Kidney (tissue), 13 donors: ENCODE measurements at regions not wholly inside any gene's neighbourhood (a gene's known extent, or its start where the extent isn't known, plus 50 kb on each side); places are given as distances from the start of the nearest gene placed in this dataset.

ENCODE experiments used
- DNase-seq, 5 donors: peaks; one replicate each; pipeline ENCODE4 v3.0.0-alpha.2; 2013 to 2020
- FAIRE-seq: peaks from 2 replicates; lab custom pipeline; 2012; peaks lifted over from hg19 to GRCh38; lab: Jason Lieb, UNC
- H3K27ac ChIP-seq, 2 donors: one replicate each; pipeline ENCODE4 v1.7.0; 2013; ENCODE audit warnings: low read depth in 2 of 2, low read length in 2 of 2, inconsistent platforms in 1 of 2
- H3K27me3 ChIP-seq: one replicate; pipeline ENCODE4 v1.7.1; 2013; ENCODE audit warnings: low read length, inconsistent platforms; ENCODE audit not compliant: control insufficient read depth, insufficient read depth
- H3K36me3 ChIP-seq, 3 donors: one replicate each; pipeline versions ENCODE4 v1.7.0 to v1.7.1; 2013; ENCODE audit warnings: low read length in 3 of 3, control low read depth in 1 of 3, inconsistent platforms in 1 of 3; ENCODE audit not compliant: insufficient read depth in 3 of 3, control insufficient read depth in 2 of 3
- H3K4me1 ChIP-seq, 3 donors: one replicate each; pipeline versions ENCODE4 v1.7.0 to v1.7.1; 2013; ENCODE audit warnings: low read length in 3 of 3, inconsistent platforms in 1 of 3, low read depth in 1 of 3; ENCODE audit not compliant: control insufficient read depth in 2 of 3, insufficient read depth in 2 of 3
- H3K4me3 ChIP-seq, 3 donors: one replicate each; pipeline versions ENCODE4 v1.7.0 to v1.8.1; 2013; ENCODE audit warnings: low read length in 3 of 3, control low read depth in 1 of 3, inconsistent platforms in 1 of 3
- H3K9ac ChIP-seq, 3 donors: one replicate each; pipeline versions ENCODE4 v1.7.0 to v1.7.1; 2013; ENCODE audit warnings: low read length in 3 of 3, control low read depth in 1 of 3, inconsistent platforms in 1 of 3
- H3K9me3 ChIP-seq, 3 donors: one replicate each; pipeline versions ENCODE4 v1.7.0 to v1.7.1; 2013; ENCODE audit warnings: low read length in 3 of 3, control low read depth in 1 of 3, inconsistent platforms in 1 of 3; ENCODE audit not compliant: control insufficient read depth in 2 of 3, insufficient read depth in 1 of 3
- intact Hi-C: fragments of 100-400 bp; cut with DNase I; formaldehyde crosslinking; loops from one replicate; pipeline ENCODE4 v1.11.1; 2022
- TF ChIP-seq, protein P1 (sequence below): IDR thresholded peaks from 3 replicates; pipeline ENCODE4 v1.5.1; 2012; ENCODE audit warnings: mild to moderate bottlenecking, moderate library complexity, borderline replicate concordance; ENCODE audit not compliant: insufficient read depth; ENCODE audit errors: extremely low read depth
- donor health status: control.
- donor health status: control.
- donor health status: control.
- donor health status: control.
- donor health status: control.
- donor health status: DM: yes; HTN: yes; CAD: no.
- donor health status: Normal renal cell carcinoma (clear cell type).

DNA sequence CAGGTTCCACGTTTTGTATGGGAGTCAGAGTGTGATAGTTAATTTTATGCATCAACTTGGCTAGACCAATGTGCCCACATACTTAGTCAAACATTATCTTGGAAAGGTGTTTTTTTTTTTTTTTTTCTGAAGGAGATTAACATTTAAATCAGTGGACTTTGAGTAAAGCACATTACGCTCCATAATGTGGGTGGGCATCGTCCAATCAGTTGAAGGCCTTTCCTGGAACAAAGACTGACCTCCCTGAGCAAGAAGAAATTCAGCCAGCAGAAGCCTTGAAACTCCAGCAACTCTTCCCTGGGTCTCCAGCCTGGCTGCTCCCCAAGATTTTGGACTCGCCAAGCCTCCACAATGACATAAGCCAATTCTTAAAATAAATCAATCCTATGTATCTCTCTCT, 711.4 kb downstream of the MTRR start:
- Histone ChIP-seq H3K9me3 (no peaks in the 10 kb centered on the region), H3K36me3 (no peaks in the 10 kb centered on the region), H3K9ac (no peak overlapping the region), H3K27ac (no peak overlapping the region), H3K4me3 (no peak overlapping the region), H3K27me3 (no peaks in the 10 kb centered on the region), H3K4me1 (no peaks in the 10 kb centered on the region)
- TF ChIP-seq, protein P1, sequence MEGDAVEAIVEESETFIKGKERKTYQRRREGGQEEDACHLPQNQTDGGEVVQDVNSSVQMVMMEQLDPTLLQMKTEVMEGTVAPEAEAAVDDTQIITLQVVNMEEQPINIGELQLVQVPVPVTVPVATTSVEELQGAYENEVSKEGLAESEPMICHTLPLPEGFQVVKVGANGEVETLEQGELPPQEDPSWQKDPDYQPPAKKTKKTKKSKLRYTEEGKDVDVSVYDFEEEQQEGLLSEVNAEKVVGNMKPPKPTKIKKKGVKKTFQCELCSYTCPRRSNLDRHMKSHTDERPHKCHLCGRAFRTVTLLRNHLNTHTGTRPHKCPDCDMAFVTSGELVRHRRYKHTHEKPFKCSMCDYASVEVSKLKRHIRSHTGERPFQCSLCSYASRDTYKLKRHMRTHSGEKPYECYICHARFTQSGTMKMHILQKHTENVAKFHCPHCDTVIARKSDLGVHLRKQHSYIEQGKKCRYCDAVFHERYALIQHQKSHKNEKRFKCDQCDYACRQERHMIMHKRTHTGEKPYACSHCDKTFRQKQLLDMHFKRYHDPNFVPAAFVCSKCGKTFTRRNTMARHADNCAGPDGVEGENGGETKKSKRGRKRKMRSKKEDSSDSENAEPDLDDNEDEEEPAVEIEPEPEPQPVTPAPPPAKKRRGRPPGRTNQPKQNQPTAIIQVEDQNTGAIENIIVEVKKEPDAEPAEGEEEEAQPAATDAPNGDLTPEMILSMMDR, result no peak
- no peak for FAIRE-seq
- no peak for DNase-seq
- intact Hi-C loops, result no loop called here

DNA sequence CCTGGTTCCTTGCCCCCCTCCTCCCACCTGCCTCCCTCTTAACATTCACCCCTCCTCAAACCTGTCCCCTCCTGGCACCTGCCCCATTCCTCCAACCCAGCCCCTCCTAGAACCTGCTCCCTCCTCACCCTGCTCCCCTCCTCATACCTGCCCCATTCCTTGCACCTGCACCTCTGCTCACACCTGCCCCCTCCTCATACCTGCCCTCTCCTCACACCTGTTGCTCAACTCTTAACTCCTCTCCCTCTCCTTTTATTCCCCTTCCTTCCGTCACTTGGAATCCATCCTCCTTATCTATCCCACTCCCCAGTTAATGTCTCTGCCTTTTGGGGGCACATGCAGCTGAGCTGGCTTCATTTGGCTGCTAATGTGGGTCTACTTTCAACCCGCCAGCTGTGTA, 712.1 kb downstream of the MTRR start:
- no peaks in the 10 kb centered on the region for H3K4me1 ChIP-seq
- DNase-seq (no peak), FAIRE-seq (no peak)
- H3K4me3 ChIP-seq, result no peak overlapping the region
- H3K9me3 ChIP-seq, result no peaks in the 10 kb centered on the region
- H3K27me3 ChIP-seq, result no peaks in the 10 kb centered on the region
- intact Hi-C loops, result no loop called here
- H3K36me3 ChIP-seq, result no peaks in the 10 kb centered on the region
- TF ChIP-seq, protein P1, result no peak
- no peak overlapping the region for H3K27ac ChIP-seq
- H3K9ac ChIP-seq, result no peak overlapping the region

DNA sequence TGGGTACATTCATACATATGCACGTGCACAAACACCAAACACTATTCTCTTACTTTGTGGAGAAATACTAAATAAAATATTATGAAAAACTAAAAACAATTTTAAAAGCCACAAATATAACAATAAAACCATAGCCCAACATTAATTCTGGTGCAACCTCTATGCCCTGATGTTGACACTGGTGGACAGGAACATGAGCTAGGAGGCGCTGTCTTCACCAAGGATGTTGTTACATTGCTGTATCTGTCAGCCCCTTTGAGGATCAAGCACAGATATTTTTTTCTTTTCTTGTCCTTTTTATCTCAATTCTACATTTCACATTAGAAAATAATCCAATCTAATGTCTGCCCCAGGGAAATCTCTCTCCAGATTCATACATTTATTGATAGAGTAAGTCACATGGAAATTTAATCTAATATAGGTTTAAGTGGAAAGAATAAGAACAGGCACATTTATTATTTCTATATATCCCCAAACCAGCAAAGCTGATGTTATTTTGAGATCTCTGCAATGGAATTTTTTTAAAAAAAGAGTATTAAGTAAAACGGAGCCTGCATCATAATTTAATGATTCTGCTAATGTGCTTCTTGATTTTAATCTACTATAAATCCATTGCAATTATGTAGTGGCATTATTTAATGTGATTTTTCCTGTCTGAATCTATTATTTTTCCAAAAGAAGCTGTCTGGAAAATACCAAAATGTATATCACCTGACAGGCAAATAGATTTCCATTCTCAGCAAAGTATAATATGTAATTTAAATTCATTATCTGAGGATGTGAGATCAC, 716.5 kb downstream of the MTRR start:
- TF ChIP-seq, protein P1, result peak; percentile 7
- DNase-seq (no peak), FAIRE-seq (no peak)
- H3K9ac ChIP-seq, result no peak overlapping the region
- intact Hi-C loops, result no loop called here
- H3K27ac ChIP-seq, result no peak overlapping the region
- no peak overlapping the region for H3K4me3 ChIP-seq
- H3K4me1 ChIP-seq, result no peaks in the 10 kb centered on the region
- no peaks in the 10 kb centered on the region for H3K27me3 ChIP-seq
- H3K36me3 ChIP-seq, result no peaks in the 10 kb centered on the region
- peaks cover 0 to 3% (median 2%) of the 10 kb centered on the region in 3 donors for H3K9me3 ChIP-seq
